NB4 (cell line): ENCODE measurements at regions not wholly inside any gene's neighbourhood (a gene's known extent, or its start where the extent isn't known, plus 50 kb on each side); places are given as distances from the start of the nearest gene placed in this dataset.

ENCODE experiments used
- MYC ChIP-seq: IDR thresholded peaks from 2 replicates; pipeline ENCODE4 v1.6.1; 2011; ENCODE audit warnings: low read depth, low read length
- POLR2A ChIP-seq: IDR thresholded peaks from 2 replicates; pipeline ENCODE4 v1.6.1; 2011; ENCODE audit warnings: mild to moderate bottlenecking; ENCODE audit not compliant: insufficient read length; ENCODE audit errors: extremely low read depth
- TF ChIP-seq, protein P1 (sequence below): IDR thresholded peaks from one replicate; pipeline ENCODE4 v1.5.1; 2012; ENCODE audit warnings: low read depth, low read length
- TF ChIP-seq, protein P2 (sequence below): IDR thresholded peaks from 2 replicates; pipeline ENCODE4 v1.6.1; 2011; ENCODE audit warnings: low read depth, low read length

DNA sequence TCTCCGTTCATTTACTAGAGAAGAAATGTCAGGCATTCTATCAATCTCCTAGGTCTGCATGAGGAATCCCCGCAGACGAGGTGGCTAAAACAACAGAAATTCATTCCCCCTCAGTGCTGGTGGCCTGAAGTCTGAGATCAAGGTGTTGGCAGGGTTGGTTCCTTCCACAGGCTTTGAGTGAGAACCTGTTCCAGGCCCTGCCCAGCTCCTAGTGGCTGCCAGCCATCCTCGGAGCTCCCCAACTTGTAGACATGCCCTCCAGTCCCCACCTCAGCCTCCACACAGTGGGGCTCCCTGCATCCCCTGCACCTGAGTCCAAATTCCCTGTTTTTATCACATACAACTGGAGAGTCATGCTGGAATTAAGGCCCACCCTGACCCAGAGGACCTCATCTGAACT lies 145.3 kb upstream of the ALKAL2 start:
- TF ChIP-seq, protein P1, sequence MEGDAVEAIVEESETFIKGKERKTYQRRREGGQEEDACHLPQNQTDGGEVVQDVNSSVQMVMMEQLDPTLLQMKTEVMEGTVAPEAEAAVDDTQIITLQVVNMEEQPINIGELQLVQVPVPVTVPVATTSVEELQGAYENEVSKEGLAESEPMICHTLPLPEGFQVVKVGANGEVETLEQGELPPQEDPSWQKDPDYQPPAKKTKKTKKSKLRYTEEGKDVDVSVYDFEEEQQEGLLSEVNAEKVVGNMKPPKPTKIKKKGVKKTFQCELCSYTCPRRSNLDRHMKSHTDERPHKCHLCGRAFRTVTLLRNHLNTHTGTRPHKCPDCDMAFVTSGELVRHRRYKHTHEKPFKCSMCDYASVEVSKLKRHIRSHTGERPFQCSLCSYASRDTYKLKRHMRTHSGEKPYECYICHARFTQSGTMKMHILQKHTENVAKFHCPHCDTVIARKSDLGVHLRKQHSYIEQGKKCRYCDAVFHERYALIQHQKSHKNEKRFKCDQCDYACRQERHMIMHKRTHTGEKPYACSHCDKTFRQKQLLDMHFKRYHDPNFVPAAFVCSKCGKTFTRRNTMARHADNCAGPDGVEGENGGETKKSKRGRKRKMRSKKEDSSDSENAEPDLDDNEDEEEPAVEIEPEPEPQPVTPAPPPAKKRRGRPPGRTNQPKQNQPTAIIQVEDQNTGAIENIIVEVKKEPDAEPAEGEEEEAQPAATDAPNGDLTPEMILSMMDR: no peak
- TF ChIP-seq, protein P2, sequence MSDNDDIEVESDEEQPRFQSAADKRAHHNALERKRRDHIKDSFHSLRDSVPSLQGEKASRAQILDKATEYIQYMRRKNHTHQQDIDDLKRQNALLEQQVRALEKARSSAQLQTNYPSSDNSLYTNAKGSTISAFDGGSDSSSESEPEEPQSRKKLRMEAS: no peak
- no peak for TF ChIP-seq POLR2A
- TF ChIP-seq MYC: no peak
